Peyer's patch (tissue), 4 donors: ENCODE measurements at regions not wholly inside any gene's neighbourhood (a gene's known extent, or its start where the extent isn't known, plus 50 kb on each side); places are given as distances from the start of the nearest gene placed in this dataset.

ENCODE experiments used
- DNase-seq, 3 donors: peaks; one replicate each; pipeline ENCODE4 v3.0.0-alpha.2; 2017 to 2019
- H3K27ac ChIP-seq, 4 donors: fragments of 200-600 bp; sonication (generic); one replicate each; pipeline ENCODE4 v1.5.1; 2016 to 2019
- H3K27me3 ChIP-seq, 2 donors: fragments of 200-600 bp; sonication (generic); one replicate each; pipeline ENCODE4 v1.5.1; 2019
- H3K36me3 ChIP-seq, 3 donors: fragments of 200-600 bp; sonication (generic); one replicate each; pipeline ENCODE4 v1.5.1; 2016 to 2019
- H3K4me1 ChIP-seq, 4 donors: fragments of 200-600 bp; sonication (generic); one replicate each; pipeline ENCODE4 v1.5.1; 2016 to 2019
- H3K4me3 ChIP-seq, 4 donors: fragments of 200-600 bp; sonication (generic); 1 replicate in 3 of 4; 2 replicates in 1 of 4; pipeline ENCODE4 v1.5.1; 2016 to 2019; ENCODE audit warnings: mild to moderate bottlenecking in 1 of 4
- H3K9me3 ChIP-seq, 4 donors: fragments of 200-600 bp; sonication (generic); one replicate each; pipeline ENCODE4 v1.5.1; 2016 to 2019; ENCODE audit warnings: mild to moderate bottlenecking in 1 of 4
- POLR2A ChIP-seq, 2 donors: fragments of 450-650 bp; IDR thresholded peaks; one replicate each; pipeline ENCODE4 v1.5.1; 2017; ENCODE audit warnings: antibody characterized with exemption in 2 of 2, mild to moderate bottlenecking in 2 of 2, moderate library complexity in 2 of 2
- TF ChIP-seq, protein P1 (sequence below), 6 experiments: fragments of 450-650 bp in 4 of 6; fragments of 200-600 bp in 2 of 6; sonication (generic) in 1 of 6; IDR thresholded peaks; one replicate each; pipeline ENCODE4 v1.5.1; 2017 to 2019; ENCODE audit warnings: antibody characterized with exemption in 6 of 6, mild to moderate bottlenecking in 3 of 6, moderate library complexity in 1 of 6

DNA sequence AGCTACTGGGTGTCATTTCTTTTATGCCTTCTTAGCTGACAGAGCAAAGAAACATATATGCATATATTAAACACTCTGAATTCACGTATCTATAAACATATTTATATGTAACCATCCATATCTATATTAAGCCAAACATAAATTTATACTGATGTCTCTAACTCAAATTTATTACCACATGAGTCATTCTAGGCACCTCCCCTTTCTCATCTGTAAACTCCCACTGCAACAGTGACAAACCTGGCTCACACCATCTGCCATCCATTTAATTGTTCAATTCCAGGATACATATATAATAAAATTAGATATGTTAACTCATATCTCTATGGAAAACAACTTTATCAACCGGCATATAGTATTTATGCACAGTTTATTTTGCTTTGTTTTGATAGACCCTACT is 722.3 kb downstream of the SORCS1 start:
- H3K27me3 ChIP-seq, result no peaks in the 10 kb centered on the region
- H3K4me1 ChIP-seq, result no peaks in the 10 kb centered on the region
- no peaks in the 10 kb centered on the region for H3K36me3 ChIP-seq
- no peak overlapping the region for H3K27ac ChIP-seq
- no peak overlapping the region for H3K4me3 ChIP-seq
- no peak for TF ChIP-seq POLR2A (IDR thresholded peaks at IDR 0.05)
- TF ChIP-seq, protein P1, sequence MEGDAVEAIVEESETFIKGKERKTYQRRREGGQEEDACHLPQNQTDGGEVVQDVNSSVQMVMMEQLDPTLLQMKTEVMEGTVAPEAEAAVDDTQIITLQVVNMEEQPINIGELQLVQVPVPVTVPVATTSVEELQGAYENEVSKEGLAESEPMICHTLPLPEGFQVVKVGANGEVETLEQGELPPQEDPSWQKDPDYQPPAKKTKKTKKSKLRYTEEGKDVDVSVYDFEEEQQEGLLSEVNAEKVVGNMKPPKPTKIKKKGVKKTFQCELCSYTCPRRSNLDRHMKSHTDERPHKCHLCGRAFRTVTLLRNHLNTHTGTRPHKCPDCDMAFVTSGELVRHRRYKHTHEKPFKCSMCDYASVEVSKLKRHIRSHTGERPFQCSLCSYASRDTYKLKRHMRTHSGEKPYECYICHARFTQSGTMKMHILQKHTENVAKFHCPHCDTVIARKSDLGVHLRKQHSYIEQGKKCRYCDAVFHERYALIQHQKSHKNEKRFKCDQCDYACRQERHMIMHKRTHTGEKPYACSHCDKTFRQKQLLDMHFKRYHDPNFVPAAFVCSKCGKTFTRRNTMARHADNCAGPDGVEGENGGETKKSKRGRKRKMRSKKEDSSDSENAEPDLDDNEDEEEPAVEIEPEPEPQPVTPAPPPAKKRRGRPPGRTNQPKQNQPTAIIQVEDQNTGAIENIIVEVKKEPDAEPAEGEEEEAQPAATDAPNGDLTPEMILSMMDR (IDR thresholded peaks at IDR 0.05), result no peak
- DNase-seq, result no peak
- no peaks in the 10 kb centered on the region for H3K9me3 ChIP-seq

DNA sequence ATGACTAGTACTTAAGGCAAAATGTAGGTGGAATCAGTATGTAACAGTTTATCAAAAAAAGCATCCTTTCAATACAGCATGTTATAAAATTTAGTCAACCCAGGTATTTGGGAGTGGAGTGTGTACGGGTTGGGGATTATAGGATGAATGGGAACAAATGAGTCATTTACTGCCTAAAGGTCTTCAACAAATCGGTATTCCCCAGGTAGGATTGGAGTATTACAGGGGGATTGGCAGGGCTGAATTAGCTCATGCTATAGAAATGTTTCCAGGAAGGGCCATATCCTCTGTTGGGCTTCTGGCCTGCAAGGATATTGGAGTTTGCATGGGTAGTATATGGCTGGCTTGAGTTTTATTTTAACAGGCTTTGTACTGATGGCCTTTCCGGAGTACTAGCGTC is 723.7 kb downstream of the SORCS1 start:
- H3K27me3 ChIP-seq, result no peaks in the 10 kb centered on the region
- H3K9me3 ChIP-seq, result no peaks in the 10 kb centered on the region
- H3K4me1 ChIP-seq, result no peaks in the 10 kb centered on the region
- no peaks in the 10 kb centered on the region for H3K36me3 ChIP-seq
- no peak for TF ChIP-seq POLR2A (IDR thresholded peaks at IDR 0.05)
- TF ChIP-seq, protein P1 (IDR thresholded peaks at IDR 0.05), result no peak
- H3K4me3 ChIP-seq, result no peak overlapping the region
- H3K27ac ChIP-seq, result no peak overlapping the region
- DNase-seq, result no peak

DNA sequence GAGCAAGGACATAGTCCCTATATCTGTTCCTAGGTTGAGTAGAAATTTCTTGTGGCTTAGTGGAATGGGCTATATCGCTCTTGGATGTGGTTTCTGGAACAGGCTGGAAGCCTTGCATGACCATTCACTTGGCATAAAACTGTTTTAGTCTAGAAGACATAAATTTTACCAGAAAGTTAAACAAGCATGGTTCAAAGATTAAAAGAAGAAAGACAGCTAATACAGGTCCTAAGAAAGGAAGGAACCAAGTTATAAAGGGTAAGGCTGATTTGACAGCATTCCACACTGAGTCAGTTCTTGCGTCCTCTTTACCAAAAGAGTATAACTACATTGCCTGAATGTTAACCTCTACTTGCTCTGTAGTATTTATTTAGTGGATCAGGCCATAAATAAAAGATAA is 724.2 kb downstream of the SORCS1 start:
- Histone ChIP-seq H3K27ac (no peak overlapping the region), H3K4me1 (no peaks in the 10 kb centered on the region), H3K27me3 (no peaks in the 10 kb centered on the region), H3K36me3 (no peaks in the 10 kb centered on the region), H3K9me3 (no peaks in the 10 kb centered on the region), H3K4me3 (no peak overlapping the region)
- TF ChIP-seq, protein P1 (IDR thresholded peaks at IDR 0.05), result no peak
- TF ChIP-seq POLR2A (IDR thresholded peaks at IDR 0.05), result no peak
- DNase-seq, result no peak

GRCh38 chr10:106439366-106439765 is 725.1 kb downstream of the SORCS1 start:
- H3K4me3 ChIP-seq, result no peak overlapping the region
- no peaks in the 10 kb centered on the region for H3K9me3 ChIP-seq
- TF ChIP-seq, protein P1 (IDR thresholded peaks at IDR 0.05), result no peak
- no peak for TF ChIP-seq POLR2A (IDR thresholded peaks at IDR 0.05)
- no peaks in the 10 kb centered on the region for H3K27me3 ChIP-seq
- no peaks in the 10 kb centered on the region for H3K4me1 ChIP-seq
- DNase-seq, result no peak
- no peaks in the 10 kb centered on the region for H3K36me3 ChIP-seq
- no peak overlapping the region for H3K27ac ChIP-seq

- no peak for DNase-seq
- H3K27me3 ChIP-seq, result no peaks in the 10 kb centered on the region
- H3K4me1 ChIP-seq, result no peaks in the 10 kb centered on the region
- no peaks in the 10 kb centered on the region for H3K36me3 ChIP-seq
- TF ChIP-seq, protein P1 (IDR thresholded peaks at IDR 0.05), result no peak
- TF ChIP-seq POLR2A (IDR thresholded peaks at IDR 0.05), result no peak
- no peaks in the 10 kb centered on the region for H3K9me3 ChIP-seq
- no peak overlapping the region for H3K27ac ChIP-seq
- H3K4me3 ChIP-seq, result no peak overlapping the region
These were observed 726.1 kb downstream of the SORCS1 start for GRCh38 chr10:106438386-106438785.

DNA sequence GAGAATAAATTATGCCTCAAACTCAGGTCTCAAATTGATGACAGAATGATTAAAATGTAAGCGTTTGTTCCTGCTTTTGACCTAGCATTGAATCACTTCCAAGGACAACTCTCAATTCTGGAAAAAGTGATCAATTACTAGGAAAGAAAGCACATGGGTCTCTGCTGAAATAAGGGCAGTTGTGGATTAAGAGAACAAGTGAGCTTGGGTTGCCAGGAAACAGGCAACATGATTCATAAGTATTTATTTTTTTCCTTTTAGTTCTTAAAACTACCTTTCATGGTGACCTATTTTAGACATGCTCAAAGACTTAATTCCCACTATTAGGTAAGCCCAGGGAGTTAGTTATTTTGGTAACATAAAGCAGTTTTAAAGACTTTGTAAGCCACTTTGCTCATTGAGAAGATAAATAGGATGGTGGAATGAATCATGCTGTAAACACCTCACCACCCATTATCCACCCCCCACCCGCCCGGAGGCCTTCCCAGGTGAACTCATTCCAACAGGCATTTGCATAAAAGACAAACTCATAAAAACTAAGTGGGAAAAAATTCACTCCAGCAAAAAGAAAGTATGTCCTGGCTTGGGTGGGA is 728.3 kb downstream of the SORCS1 start:
- DNase-seq, result no peak
- Histone ChIP-seq H3K4me1 (no peaks in the 10 kb centered on the region), H3K4me3 (no peak overlapping the region), H3K27ac (no peak overlapping the region), H3K36me3 (no peaks in the 10 kb centered on the region), H3K9me3 (no peaks in the 10 kb centered on the region), H3K27me3 (no peaks in the 10 kb centered on the region)
- TF ChIP-seq, protein P1 (IDR thresholded peaks at IDR 0.05), result no peak
- TF ChIP-seq POLR2A (IDR thresholded peaks at IDR 0.05), result no peak
